ENCODE measurements at regions not wholly inside any gene's neighbourhood (a gene's known extent, or its start where the extent isn't known, plus 50 kb on each side); places are given as distances from the start of the nearest gene placed in this dataset.

DNA sequence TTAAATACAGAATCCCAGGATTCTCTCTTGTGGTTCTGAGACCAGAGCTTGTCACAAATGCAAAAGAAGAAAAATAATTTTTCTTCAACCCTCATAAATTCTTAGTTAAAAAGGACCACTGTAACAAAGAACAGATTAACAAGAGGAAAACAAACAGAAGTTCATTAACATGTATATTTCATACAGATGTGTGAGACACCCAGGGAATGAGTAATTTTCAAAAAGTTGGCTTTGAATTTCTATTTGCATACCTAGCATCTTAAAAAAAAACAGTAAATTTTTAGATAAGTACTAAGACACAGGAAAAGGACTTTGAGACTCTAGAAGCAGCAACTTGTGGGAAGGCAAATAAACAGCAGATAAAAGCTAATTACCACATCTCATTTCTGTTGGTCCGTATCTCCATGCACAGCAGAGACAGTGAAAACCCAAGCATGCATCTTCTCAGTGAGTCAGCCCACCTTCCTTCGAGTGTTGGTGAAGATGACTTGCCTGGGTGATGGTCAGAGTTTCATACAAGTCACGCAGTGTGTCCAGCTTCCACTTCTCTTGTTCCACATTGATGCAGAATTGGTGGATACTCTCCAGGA is 399.9 kb upstream of the ADAMTS5 start:
- H3K4me1 ChIP-seq (ENCODE audit: insufficient read depth, low read length, poor library complexity, severe bottlenecking) = no peaks in the 10 kb centered on the region
- no peaks in the 10 kb centered on the region for H3K79me2 ChIP-seq (ENCODE audit: insufficient read depth, low read length)
- H3K27me3 ChIP-seq (ENCODE audit: insufficient read depth, low read length, poor library complexity, severe bottlenecking) = no peaks in the 10 kb centered on the region
- H3F3A ChIP-seq (ENCODE audit: low read depth) = no peaks in the 10 kb centered on the region
- no peak overlapping the region for H3K9ac ChIP-seq (ENCODE audit: low read depth, low read length, poor library complexity, severe bottlenecking)
- TF ChIP-seq EZH2phosphoT487 (IDR thresholded peaks at IDR 0.05; ENCODE audit: borderline replicate concordance) = no peak
- TF ChIP-seq, protein P1, sequence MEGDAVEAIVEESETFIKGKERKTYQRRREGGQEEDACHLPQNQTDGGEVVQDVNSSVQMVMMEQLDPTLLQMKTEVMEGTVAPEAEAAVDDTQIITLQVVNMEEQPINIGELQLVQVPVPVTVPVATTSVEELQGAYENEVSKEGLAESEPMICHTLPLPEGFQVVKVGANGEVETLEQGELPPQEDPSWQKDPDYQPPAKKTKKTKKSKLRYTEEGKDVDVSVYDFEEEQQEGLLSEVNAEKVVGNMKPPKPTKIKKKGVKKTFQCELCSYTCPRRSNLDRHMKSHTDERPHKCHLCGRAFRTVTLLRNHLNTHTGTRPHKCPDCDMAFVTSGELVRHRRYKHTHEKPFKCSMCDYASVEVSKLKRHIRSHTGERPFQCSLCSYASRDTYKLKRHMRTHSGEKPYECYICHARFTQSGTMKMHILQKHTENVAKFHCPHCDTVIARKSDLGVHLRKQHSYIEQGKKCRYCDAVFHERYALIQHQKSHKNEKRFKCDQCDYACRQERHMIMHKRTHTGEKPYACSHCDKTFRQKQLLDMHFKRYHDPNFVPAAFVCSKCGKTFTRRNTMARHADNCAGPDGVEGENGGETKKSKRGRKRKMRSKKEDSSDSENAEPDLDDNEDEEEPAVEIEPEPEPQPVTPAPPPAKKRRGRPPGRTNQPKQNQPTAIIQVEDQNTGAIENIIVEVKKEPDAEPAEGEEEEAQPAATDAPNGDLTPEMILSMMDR (conservative IDR thresholded peaks at IDR 0.05; ENCODE audit: low read length) = no peak
- no peaks in the 10 kb centered on the region for H4K20me1 ChIP-seq (ENCODE audit: insufficient read depth, low read length, poor library complexity, severe bottlenecking)
- H3K9me3 ChIP-seq (ENCODE audit: insufficient read depth, low read depth, low read length) = 0 out of 2 replicates have a peak, but pooled peaks cover 5% of the 10 kb centered on the region
- H3K9me2 ChIP-seq (replicated peaks; ENCODE audit: low read depth, low read length) = no peaks in the 10 kb centered on the region
- H2AFZ ChIP-seq (ENCODE audit: low read length) = no peak overlapping the region
- H3K4me3 ChIP-seq (ENCODE audit: low read length, poor library complexity, severe bottlenecking) = no peak overlapping the region
- H3K4me2 ChIP-seq (ENCODE audit: low read depth, low read length, poor library complexity, severe bottlenecking) = no peak overlapping the region
- no peaks in the 10 kb centered on the region for H3K36me3 ChIP-seq (ENCODE audit: insufficient read depth, low read length)

DNA sequence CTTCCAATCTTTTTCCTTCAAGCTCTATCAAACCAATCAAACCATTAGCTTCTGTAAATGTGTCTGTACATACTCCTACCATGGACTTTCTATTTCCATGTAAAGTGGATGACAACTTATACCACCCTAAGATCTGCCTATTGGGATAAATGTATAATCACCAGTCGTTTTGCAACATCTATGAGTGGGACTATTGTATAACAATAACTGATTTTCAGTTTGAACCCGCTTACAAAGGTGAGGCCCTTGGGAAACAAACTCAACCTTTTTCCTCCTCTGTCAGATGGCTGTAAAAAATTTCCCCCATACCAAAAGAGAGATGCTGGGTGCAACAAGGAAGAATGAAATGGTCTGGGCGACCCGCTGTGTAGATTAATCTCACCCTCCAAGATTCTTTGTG is 399.1 kb upstream of the ADAMTS5 start:
- Histone ChIP-seq H3K9ac (ENCODE audit: low read depth, low read length, poor library complexity, severe bottlenecking) (no peak overlapping the region), H2AFZ (ENCODE audit: low read length) (no peak overlapping the region), H4K20me1 (ENCODE audit: insufficient read depth, low read length, poor library complexity, severe bottlenecking) (no peaks in the 10 kb centered on the region), H3K9me3 (ENCODE audit: insufficient read depth, low read depth, low read length) (0 out of 2 replicates have a peak, but pooled peaks cover 5% of the 10 kb centered on the region), H3K9me2 (replicated peaks; ENCODE audit: low read depth, low read length) (no peaks in the 10 kb centered on the region), H3K4me1 (ENCODE audit: insufficient read depth, low read length, poor library complexity, severe bottlenecking) (no peaks in the 10 kb centered on the region), H3K36me3 (ENCODE audit: insufficient read depth, low read length) (no peaks in the 10 kb centered on the region), H3K27me3 (ENCODE audit: insufficient read depth, low read length, poor library complexity, severe bottlenecking) (no peaks in the 10 kb centered on the region), H3K79me2 (ENCODE audit: insufficient read depth, low read length) (no peaks in the 10 kb centered on the region), H3K4me3 (ENCODE audit: low read length, poor library complexity, severe bottlenecking) (no peak overlapping the region), H3K4me2 (ENCODE audit: low read depth, low read length, poor library complexity, severe bottlenecking) (no peak overlapping the region), H3F3A (ENCODE audit: low read depth) (no peaks in the 10 kb centered on the region)
- TF ChIP-seq EZH2phosphoT487 (IDR thresholded peaks at IDR 0.05; ENCODE audit: borderline replicate concordance) = no peak
- TF ChIP-seq, protein P1 (conservative IDR thresholded peaks at IDR 0.05; ENCODE audit: low read length) = no peak

DNA sequence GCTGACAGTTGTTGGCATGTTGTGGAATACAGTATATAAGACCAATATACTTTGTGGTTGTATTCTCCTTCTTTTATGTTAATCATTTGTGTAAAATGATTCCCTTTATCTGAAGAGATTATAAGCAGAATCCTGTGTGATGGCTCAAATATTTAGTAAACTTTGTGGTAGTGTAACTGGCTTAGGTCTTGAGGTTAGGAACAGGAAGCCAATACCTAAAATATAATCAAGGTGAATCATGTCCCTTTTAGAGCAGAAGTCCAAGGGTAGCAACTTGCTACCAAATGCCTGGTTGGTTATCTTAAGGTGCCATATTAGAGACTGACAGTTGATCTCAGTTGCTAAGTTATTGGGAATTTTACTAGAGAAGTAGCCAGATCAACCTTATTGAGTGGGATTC is 398.5 kb upstream of the ADAMTS5 start:
- Histone ChIP-seq H3K9me2 (replicated peaks; ENCODE audit: low read depth, low read length) (no peaks in the 10 kb centered on the region), H3K36me3 (ENCODE audit: insufficient read depth, low read length) (no peaks in the 10 kb centered on the region), H3K79me2 (ENCODE audit: insufficient read depth, low read length) (no peaks in the 10 kb centered on the region), H4K20me1 (ENCODE audit: insufficient read depth, low read length, poor library complexity, severe bottlenecking) (no peaks in the 10 kb centered on the region), H2AFZ (ENCODE audit: low read length) (no peak overlapping the region), H3K9ac (ENCODE audit: low read depth, low read length, poor library complexity, severe bottlenecking) (no peak overlapping the region), H3K9me3 (ENCODE audit: insufficient read depth, low read depth, low read length) (0 out of 2 replicates have a peak, but pooled peaks cover 5% of the 10 kb centered on the region), H3F3A (ENCODE audit: low read depth) (no peaks in the 10 kb centered on the region), H3K4me2 (ENCODE audit: low read depth, low read length, poor library complexity, severe bottlenecking) (no peak overlapping the region), H3K27me3 (ENCODE audit: insufficient read depth, low read length, poor library complexity, severe bottlenecking) (no peaks in the 10 kb centered on the region), H3K4me1 (ENCODE audit: insufficient read depth, low read length, poor library complexity, severe bottlenecking) (no peaks in the 10 kb centered on the region), H3K4me3 (ENCODE audit: low read length, poor library complexity, severe bottlenecking) (no peak overlapping the region)
- TF ChIP-seq, protein P1 (conservative IDR thresholded peaks at IDR 0.05; ENCODE audit: low read length) = no peak
- no peak for TF ChIP-seq EZH2phosphoT487 (IDR thresholded peaks at IDR 0.05; ENCODE audit: borderline replicate concordance)

All from Loucy (cell line).